ENCODE measurements at regions not wholly inside any gene's neighbourhood (a gene's known extent, or its start where the extent isn't known, plus 50 kb on each side); places are given as distances from the start of the nearest gene placed in this dataset.

GRCh38 chr6:77183447-77183846 is 279.8 kb downstream of the HTR1B start:
- H3K27ac ChIP-seq (replicated peaks) = no peak overlapping the region
- DNase-seq = no peak
- TF ChIP-seq, protein P1, sequence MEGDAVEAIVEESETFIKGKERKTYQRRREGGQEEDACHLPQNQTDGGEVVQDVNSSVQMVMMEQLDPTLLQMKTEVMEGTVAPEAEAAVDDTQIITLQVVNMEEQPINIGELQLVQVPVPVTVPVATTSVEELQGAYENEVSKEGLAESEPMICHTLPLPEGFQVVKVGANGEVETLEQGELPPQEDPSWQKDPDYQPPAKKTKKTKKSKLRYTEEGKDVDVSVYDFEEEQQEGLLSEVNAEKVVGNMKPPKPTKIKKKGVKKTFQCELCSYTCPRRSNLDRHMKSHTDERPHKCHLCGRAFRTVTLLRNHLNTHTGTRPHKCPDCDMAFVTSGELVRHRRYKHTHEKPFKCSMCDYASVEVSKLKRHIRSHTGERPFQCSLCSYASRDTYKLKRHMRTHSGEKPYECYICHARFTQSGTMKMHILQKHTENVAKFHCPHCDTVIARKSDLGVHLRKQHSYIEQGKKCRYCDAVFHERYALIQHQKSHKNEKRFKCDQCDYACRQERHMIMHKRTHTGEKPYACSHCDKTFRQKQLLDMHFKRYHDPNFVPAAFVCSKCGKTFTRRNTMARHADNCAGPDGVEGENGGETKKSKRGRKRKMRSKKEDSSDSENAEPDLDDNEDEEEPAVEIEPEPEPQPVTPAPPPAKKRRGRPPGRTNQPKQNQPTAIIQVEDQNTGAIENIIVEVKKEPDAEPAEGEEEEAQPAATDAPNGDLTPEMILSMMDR (IDR thresholded peaks at IDR 0.05; ENCODE audit: borderline replicate concordance) = no peak
- intact Hi-C loops (cut with micrococcal nuclease) = no loop called here
- no peaks in the 10 kb centered on the region for H3K4me1 ChIP-seq
- peaks cover 17% of the 10 kb centered on the region for H3K9me3 ChIP-seq (replicated peaks)
- no peaks in the 10 kb centered on the region for H3K36me3 ChIP-seq
- no peak overlapping the region for H3K4me3 ChIP-seq
- no peaks in the 10 kb centered on the region for H3K27me3 ChIP-seq (ENCODE audit: low read depth)

DNA sequence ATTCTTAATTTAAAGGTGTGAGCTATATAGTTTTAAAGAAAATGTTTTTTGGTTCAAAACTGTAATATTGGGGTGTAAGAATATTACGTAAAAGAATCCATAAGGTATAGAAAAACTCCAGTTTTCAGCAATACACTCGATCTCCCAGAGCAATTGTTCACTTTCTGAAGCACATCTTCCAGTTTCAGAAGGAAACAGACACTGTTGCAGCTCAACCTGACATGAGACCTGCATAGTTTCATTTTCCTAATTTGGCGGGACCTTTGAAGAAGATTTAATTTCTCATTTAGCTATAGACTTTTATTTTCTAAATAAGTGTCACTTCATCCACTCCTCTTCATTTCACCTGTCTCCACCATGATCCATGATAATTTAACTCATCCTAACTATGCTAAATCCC is 281.5 kb downstream of the HTR1B start:
- TF ChIP-seq, protein P1 (IDR thresholded peaks at IDR 0.05; ENCODE audit: borderline replicate concordance) = no peak
- no peak for DNase-seq
- Histone ChIP-seq H3K9me3 (replicated peaks) (peaks cover 12% of the 10 kb centered on the region), H3K4me1 (no peaks in the 10 kb centered on the region), H3K36me3 (no peaks in the 10 kb centered on the region), H3K27ac (replicated peaks) (no peak overlapping the region), H3K27me3 (ENCODE audit: low read depth) (no peaks in the 10 kb centered on the region), H3K4me3 (no peak overlapping the region)
- intact Hi-C loops (cut with micrococcal nuclease) = no loop called here

- intact Hi-C loops (cut with micrococcal nuclease) = no loop called here
- DNase-seq = no peak
- TF ChIP-seq, protein P1 (IDR thresholded peaks at IDR 0.05; ENCODE audit: borderline replicate concordance) = no peak
- H3K27me3 ChIP-seq (ENCODE audit: low read depth) = no peaks in the 10 kb centered on the region
- no peaks in the 10 kb centered on the region for H3K4me1 ChIP-seq
- H3K4me3 ChIP-seq = no peak overlapping the region
- peaks cover 10% of the 10 kb centered on the region for H3K9me3 ChIP-seq (replicated peaks)
- no peaks in the 10 kb centered on the region for H3K36me3 ChIP-seq
- no peak overlapping the region for H3K27ac ChIP-seq (replicated peaks)
These were observed 283.0 kb downstream of the HTR1B start for GRCh38 chr6:77180326-77180725.

DNA sequence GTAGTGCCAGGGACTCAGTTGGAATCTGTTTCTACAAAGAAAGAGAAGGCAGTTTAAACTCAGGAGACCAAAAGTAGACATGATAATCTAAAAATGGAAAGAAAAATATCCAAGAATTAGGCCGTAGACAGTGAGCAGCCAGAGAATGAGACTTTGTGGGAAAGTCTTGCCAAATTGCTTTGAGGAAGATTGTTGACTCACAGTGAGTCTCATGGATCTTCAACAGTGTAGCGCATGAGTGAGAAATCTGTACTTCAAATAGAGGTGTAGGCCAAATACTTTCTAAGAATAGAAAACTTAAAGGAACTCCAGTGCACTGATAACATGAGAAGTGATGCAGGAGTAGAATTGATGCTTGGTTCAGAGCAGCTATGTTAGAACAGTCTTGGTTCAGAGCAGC is 284.5 kb downstream of the HTR1B start:
- no peak overlapping the region for H3K27ac ChIP-seq (replicated peaks)
- H3K4me1 ChIP-seq = no peaks in the 10 kb centered on the region
- no peaks in the 10 kb centered on the region for H3K27me3 ChIP-seq (ENCODE audit: low read depth)
- DNase-seq = no peak
- TF ChIP-seq, protein P1 (IDR thresholded peaks at IDR 0.05; ENCODE audit: borderline replicate concordance) = no peak
- no peaks in the 10 kb centered on the region for H3K36me3 ChIP-seq
- no peak overlapping the region for H3K4me3 ChIP-seq
- intact Hi-C loops (cut with micrococcal nuclease) = no loop called here
- no peaks in the 10 kb centered on the region for H3K9me3 ChIP-seq (replicated peaks)

DNA sequence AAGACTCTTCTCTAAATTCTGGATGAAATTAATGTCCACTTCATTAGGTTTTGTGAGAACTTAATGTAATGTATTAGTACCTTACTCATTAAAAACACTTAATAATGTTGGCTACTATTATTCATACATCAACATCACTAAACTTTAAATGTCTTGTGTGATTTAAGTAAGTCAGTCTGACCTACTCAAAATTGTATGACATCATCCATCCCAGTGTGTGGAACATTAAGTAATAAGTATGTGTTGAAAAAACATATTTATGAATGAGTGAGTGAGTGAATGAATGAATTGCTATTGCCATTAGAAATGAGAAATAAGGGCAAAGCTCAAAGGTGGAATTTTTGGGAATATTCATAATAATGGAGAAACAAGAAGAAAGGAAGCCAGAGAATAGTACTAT is 285.8 kb downstream of the HTR1B start:
- DNase-seq = no peak
- H3K4me3 ChIP-seq = no peak overlapping the region
- H3K9me3 ChIP-seq (replicated peaks) = no peaks in the 10 kb centered on the region
- H3K27me3 ChIP-seq (ENCODE audit: low read depth) = no peaks in the 10 kb centered on the region
- TF ChIP-seq, protein P1 (IDR thresholded peaks at IDR 0.05; ENCODE audit: borderline replicate concordance) = no peak
- no peaks in the 10 kb centered on the region for H3K4me1 ChIP-seq
- intact Hi-C loops (cut with micrococcal nuclease) = no loop called here
- H3K36me3 ChIP-seq = no peaks in the 10 kb centered on the region
- H3K27ac ChIP-seq (replicated peaks) = no peak overlapping the region
